Activated CD4-positive, alpha-beta T cell treated with anti-CD3 and anti-CD28 coated beads, Interleukin-10, Interleukin-2, amounts not matched to agents 100 ng/mL and 50 ng/mL, durations not matched to agents 16 hours and 8 hours (primary cell): ENCODE measurements at regions not wholly inside any gene's neighbourhood (a gene's known extent, or its start where the extent isn't known, plus 50 kb on each side); places are given as distances from the start of the nearest gene placed in this dataset.
"Not testable (repeated sequence)": the region's sequence is repeated elsewhere in the genome, so short reads cannot be mapped to it uniquely, and the experiment has no call there.

Source experiments
- DNase-seq: peaks from one replicate; pipeline ENCODE4 v3.0.0-alpha.2; 2020

DNA sequence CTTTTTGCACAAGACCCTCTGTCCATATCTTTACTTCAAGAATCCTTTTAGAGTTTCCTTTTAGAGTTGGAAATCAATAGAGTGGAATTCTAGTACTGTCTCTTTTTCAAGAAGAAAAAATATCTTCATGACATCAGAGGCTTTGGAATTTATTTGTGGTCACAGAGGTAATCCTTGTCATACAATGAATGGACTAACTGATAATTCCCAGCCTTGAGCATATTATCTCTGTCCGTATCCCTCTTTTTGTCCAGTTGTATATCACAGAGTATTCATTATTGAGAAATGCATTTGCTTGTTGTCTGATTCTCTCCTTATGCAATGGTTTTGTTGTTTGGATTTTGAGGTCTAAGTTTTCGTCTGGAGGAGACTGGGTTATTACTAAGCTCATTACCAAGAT is 82.0 kb upstream of the HAPLN1 start:
- no peak for DNase-seq

GRCh38 chr5:83800201-83800600 is 79.5 kb upstream of the HAPLN1 start:
- no peak for DNase-seq

- DNase-seq: not testable (repeated sequence)
These were observed 78.4 kb upstream of the HAPLN1 start for GRCh38 chr5:83799020-83799419.

GRCh38 chr5:83789371-83789770 is 68.7 kb upstream of the HAPLN1 start:
- no peak for DNase-seq

GRCh38 chr5:83787631-83788030 is 67.0 kb upstream of the HAPLN1 start:
- DNase-seq: no peak

- DNase-seq: no peak
These were observed 64.6 kb upstream of the HAPLN1 start for GRCh38 chr5:83785176-83785668.

- no peak for DNase-seq
These were observed 60.2 kb upstream of the HAPLN1 start for GRCh38 chr5:83780699-83781350.

GRCh38 chr5:83777856-83778255 is 57.2 kb upstream of the HAPLN1 start:
- no peak for DNase-seq

GRCh38 chr5:83776437-83777031 is 55.9 kb upstream of the HAPLN1 start:
- DNase-seq: no peak
